GM18508 (cell line): ENCODE measurements at regions not wholly inside any gene's neighbourhood (a gene's known extent, or its start where the extent isn't known, plus 50 kb on each side); places are given as distances from the start of the nearest gene placed in this dataset.

Experiments
- ATAC-seq: cut with Tn5 transposase; IDR thresholded peaks from one replicate; pipeline ENCODE4 v1.9.1; 2021; ENCODE audit warnings: moderate number of reproducible peaks; ENCODE audit not compliant: insufficient read depth, unreplicated experiment

- no peak for ATAC-seq
Observed at GRCh38 chr1:30415171-30415940, 308.0 kb downstream of the MATN1 start.

GRCh38 chr1:30414851-30415165 lies 308.6 kb downstream of the MATN1 start:
- no peak for ATAC-seq

GRCh38 chr1:30414086-30414850 lies 309.1 kb downstream of the MATN1 start:
- no peak for ATAC-seq

GRCh38 chr1:30413606-30414005 lies 309.8 kb downstream of the MATN1 start:
- ATAC-seq, result no peak

GRCh38 chr1:30413111-30413440 lies 310.3 kb downstream of the MATN1 start:
- no peak for ATAC-seq

GRCh38 chr1:30412241-30413110 lies 310.9 kb downstream of the MATN1 start:
- ATAC-seq, result no peak

- no peak for ATAC-seq
Observed at GRCh38 chr1:30411206-30411605, 312.2 kb downstream of the MATN1 start.

- no peak for ATAC-seq
Observed at GRCh38 chr1:30410153-30410851, 313.1 kb downstream of the MATN1 start.

GRCh38 chr1:30409476-30410152 lies 313.8 kb downstream of the MATN1 start:
- ATAC-seq, result no peak

GRCh38 chr1:30407865-30408580 lies 315.4 kb downstream of the MATN1 start:
- ATAC-seq, result no peak

GRCh38 chr1:30406996-30407864 lies 316.2 kb downstream of the MATN1 start:
- ATAC-seq, result no peak

- ATAC-seq, result no peak
Observed at GRCh38 chr1:30405631-30406212, 317.7 kb downstream of the MATN1 start.

- ATAC-seq, result no peak
Observed at GRCh38 chr1:30405081-30405480, 318.3 kb downstream of the MATN1 start.

GRCh38 chr1:30404341-30404740 lies 319.0 kb downstream of the MATN1 start:
- ATAC-seq, result no peak

- no peak for ATAC-seq
Observed at GRCh38 chr1:30403726-30404125, 319.7 kb downstream of the MATN1 start.

GRCh38 chr1:30403061-30403645 lies 320.2 kb downstream of the MATN1 start:
- ATAC-seq, result no peak

- no peak for ATAC-seq
Observed at GRCh38 chr1:30402031-30402430, 321.4 kb downstream of the MATN1 start.

- ATAC-seq, result no peak
Observed at GRCh38 chr1:30400507-30400906, 322.9 kb downstream of the MATN1 start.
